Activated T-cell treated with anti-CD3 and anti-CD28 coated beads for 1 hour (primary cell): ENCODE measurements at regions not wholly inside any gene's neighbourhood (a gene's known extent, or its start where the extent isn't known, plus 50 kb on each side); places are given as distances from the start of the nearest gene placed in this dataset.

ENCODE experiments used
- DNase-seq: peaks from one replicate; pipeline ENCODE4 v3.0.0-alpha.2; 2020; ENCODE audit warnings: low read depth

DNA sequence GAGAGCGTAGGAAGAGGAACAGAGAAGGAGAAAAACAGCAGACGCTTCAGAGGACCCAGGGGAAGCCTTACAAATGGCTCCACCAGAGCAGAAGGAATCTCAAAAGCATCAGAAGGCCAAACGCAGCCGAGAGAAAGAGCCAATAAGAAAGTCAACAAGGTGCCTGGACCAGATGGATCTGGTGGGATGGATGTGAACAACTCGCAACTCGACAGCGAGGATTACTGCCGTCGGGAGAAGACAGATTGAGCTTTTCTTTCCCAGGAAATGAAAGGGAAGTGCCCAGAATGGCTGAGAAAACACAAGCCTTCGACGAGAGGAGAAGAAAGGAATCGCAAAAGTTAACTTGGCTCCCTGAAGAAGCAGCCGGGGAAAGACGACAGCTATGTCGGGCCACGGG is 132.8 kb upstream of the MGMT start:
- no peak for DNase-seq

DNA sequence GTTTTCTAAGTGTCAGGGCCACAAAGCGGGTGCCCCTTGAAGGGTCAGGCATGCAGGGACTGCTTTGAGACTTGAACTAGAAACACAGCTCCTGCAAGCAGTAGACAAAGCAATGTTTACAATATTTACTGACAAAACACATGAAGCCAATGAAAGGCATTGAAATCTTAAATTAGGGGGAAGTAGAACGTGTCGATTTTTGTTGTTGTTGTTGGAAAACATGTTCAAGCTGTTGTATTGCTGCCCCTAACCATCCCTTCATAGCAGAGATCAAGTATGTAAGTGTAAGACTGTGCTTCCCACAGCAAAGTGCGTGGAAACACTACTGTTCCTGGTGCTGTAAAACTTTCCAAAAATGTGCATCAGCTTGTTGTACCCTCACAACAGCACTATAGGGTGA is 131.6 kb upstream of the MGMT start:
- no peak for DNase-seq

GRCh38 chr10:129335942-129336341 is 131.1 kb upstream of the MGMT start:
- DNase-seq, result no peak

DNA sequence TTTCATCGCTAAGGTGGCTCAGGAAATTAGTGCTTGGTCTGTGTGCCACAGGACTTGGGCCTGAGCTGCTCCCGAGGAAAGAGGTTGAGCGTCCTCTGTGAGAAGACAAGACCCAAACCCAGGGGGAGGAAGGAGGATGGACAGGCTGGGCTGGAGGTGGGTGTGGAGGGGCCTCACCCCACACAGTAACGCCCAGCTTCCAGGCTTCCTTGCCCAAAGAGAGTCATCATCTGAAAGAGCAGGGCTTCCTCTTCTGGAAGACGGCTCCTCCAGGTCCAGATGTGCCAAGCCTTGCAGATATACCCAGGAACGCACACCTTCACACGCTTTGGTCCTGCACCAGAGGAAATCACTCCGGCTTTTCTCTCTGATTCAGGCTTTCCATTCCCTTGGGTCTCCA is 127.8 kb upstream of the MGMT start:
- no peak for DNase-seq

DNA sequence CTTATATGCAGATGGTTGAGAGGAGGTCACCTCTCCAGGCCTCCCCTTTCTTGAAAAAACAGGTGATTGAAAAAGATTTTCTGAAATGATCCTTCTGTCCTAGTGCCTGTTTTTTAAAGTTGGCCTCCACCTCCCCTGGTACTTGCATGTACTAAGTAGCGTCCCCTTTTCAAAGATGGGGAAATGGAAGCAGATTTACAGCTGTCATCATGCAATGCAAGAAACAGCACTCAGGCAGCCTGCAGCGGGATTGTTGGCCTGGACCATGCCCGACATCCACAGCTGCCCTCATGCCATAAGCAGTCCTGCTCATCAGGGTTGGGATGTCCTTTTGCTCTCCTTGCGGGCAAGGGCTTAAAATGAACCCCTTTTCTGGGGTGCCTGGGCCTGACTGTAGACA is 127.2 kb upstream of the MGMT start:
- no peak for DNase-seq

- DNase-seq, result no peak
Observed at GRCh38 chr10:129341087-129341486, 126.0 kb upstream of the MGMT start.

- no peak for DNase-seq
Observed at GRCh38 chr10:129342385-129342784, 124.7 kb upstream of the MGMT start.

GRCh38 chr10:129343141-129343540 is 123.9 kb upstream of the MGMT start:
- DNase-seq, result no peak

- no peak for DNase-seq
Observed at GRCh38 chr10:129344103-129344502, 122.9 kb upstream of the MGMT start.

DNA sequence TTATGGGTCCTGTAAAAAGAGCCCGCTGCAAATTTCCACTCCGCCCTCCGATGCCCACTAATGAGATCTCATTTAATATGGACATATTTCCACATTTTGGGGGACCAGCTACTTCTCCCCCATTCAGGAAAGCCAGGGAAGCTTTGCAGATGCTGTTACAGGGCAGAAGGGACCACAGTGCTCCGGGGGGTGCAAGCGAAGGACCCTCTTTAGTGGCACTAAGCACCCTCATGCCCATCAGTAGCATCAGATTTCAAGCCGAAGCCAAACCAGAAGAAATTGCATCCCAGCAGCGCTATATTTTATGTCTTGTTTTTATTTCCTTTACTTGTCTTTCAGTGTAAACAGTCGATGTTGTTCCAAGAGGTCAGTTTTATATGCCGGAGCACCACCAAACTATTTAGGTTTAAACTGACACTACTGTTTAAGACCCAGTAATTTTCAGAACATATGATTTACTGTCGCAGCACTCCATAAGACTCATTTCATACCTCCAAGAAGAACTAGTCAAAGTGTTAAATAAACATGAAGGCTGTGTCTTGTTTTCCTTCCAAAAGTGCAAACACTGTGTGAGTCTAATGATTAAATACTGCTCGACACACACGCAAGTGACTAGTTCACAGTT is 122.2 kb upstream of the MGMT start:
- no peak for DNase-seq

GRCh38 chr10:129345763-129346162 is 121.3 kb upstream of the MGMT start:
- no peak for DNase-seq

- no peak for DNase-seq
Observed at GRCh38 chr10:129350690-129351089, 116.4 kb upstream of the MGMT start.

- DNase-seq, result no peak
Observed at GRCh38 chr10:129353101-129353500, 113.9 kb upstream of the MGMT start.

DNA sequence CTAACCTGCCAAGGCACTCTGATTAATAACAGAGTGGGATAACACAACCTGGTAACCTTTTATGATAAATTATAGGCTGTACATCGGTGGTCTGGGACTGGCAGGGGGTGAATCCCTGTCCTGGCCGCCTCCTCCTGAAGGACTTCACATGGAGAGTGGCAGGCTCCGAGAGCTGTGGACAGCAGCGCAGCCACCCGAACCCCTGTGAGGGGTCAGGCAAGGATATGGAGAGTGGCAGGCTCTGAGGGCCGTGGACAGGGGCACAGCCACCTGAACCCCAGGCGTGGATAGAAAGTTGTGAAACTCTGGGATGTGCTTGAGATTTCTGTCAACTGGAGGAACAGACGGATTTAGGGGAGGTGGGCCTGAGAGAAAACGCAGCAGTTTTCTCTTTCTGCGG is 107.0 kb upstream of the MGMT start:
- no peak for DNase-seq

- DNase-seq, result no peak
Observed at GRCh38 chr10:129361676-129362376, 105.2 kb upstream of the MGMT start.

DNA sequence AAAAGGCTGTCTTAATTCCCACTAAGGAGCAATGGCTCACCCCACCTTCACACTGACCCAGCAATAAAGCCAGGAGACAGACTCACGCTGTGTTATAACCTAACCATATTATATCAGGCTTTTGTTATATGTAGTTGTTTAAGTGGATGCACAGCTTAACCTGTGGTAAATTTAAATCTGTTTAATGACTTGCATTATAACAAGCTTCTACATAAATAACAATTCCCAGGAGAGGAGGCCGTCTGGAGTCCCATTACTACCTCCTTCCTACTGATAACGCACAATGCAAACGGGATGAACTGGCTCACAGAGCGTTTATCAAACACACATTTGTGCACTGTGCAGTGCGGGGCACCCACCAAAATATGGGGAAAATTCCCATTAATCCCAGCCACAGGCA is 102.1 kb upstream of the MGMT start:
- DNase-seq, result no peak

DNA sequence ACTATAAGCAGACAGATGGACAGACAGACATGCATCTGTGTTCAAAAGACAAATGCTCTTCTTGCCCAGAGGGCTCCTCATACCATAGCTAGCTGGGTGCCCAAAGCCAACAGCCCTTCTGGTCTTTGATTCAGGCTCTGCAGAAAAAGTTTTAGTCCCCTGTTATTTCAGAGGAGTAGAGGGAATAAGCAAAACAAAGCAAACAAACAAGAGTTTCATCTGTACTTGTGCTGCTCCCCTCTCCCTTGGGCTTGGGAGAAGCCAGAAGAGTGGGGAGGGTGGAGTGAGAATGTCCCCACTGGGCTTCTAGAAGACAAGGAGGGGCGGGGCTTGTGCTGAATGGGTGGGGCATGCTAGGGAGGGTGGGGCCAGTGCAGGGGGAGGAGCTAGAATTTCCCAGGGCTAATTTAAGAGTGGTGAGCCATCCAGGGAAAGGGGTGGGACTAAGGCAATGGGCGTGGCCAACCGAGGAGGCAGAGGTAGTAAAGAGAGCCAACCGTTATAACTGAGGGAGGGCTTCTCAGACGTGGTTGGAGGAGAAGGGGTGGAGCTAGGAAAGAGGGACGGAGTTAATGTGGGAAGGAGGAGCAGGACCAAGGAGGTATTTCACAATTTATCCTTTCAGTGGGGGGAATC is 101.2 kb upstream of the MGMT start:
- no peak for DNase-seq

DNA sequence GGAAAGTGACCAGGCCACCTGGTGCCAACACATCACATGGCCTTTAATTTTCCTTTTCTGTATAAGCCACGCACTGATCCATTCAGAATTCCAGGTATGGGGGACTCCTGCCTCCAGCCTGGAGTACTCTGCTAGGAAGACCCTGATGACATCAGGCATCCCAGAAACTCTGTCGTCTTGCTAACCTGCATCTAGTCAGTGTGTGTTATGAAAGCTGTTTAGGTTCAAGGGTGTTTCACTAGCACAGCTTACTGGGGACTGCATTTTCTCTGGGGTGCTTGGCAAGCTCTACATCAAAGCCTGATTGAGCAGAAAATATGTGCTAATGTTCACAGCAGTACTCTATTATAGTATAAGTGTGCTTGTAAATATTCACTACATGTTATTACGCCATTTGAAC is 100.6 kb upstream of the MGMT start:
- DNase-seq, result no peak

GRCh38 chr10:129369566-129369965 is 97.5 kb upstream of the MGMT start:
- no peak for DNase-seq

DNA sequence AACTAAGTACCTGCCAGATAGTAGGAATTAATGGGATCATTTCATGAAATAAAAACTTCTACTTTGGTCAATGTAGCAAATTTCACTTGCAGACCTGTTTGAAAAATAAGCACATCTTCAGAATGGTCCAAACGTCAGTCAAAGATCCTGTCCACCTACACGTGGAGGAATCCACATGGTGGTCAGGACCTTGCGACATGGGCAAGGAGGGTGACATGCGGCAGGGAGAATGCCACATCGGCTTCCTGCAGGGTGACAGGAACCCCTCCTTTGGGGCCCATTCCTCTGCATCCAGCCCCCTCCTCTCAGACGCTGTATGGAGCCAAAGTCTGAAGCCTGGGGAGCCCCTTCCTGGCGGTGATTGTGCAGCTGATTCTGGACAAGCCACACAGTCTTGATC is 95.5 kb upstream of the MGMT start:
- no peak for DNase-seq

DNA sequence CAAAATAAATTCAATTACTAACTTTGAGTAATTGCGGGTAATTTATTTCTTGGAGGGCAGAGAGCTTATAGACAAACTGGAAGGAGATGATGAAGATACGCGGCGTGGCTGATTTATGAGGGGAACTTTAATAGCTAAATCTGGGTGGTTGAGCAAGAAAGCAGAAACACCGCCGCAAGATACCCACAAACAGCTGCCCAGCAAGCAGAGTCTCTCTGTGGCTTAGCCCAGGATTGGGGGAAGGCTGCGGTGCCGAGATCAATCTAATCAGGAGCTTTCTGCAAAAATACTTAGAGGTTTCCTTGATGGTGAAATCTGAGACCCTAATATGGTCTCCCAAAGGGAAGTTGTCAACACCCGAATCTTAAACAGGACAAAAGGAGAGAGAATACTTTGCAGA is 94.9 kb upstream of the MGMT start:
- no peak for DNase-seq

DNA sequence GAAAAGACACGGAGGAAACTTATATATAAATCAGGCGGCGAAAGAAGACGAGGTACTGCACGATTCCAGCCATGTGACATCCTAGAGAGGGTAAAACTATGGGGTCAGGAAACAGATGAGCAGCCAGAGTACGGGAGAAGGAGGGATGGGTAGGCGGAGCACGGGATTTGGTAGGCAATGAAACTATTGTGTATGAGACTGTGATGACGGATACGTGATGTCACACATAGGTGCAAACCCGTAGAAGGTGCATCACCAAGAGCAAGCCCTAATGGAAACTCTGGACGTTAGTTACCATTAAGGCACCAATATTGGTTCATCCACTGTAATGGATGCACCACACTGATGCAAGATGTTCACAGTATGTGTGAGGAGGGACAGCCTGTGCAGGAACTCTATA is 93.8 kb upstream of the MGMT start:
- DNase-seq, result no peak

DNA sequence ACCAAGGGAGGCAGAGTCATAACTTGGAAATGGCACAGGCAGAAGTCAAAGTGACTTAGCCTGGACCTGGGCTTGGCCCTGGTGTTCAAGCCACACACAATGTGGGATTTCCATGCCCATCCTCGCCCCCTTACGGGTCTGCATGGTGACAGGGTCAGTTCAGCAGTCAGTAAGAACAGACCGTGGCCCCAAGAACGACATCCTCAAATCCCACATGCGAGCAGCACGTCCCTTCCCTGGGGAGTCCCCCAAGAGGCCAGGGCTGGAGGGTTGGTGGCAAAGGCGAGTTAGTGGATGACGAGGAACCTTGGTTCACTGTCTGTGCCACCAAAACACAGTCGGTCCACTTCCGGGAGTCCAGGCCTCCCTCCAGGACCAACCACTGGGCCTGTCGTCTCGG is 93.3 kb upstream of the MGMT start:
- DNase-seq, result no peak

DNA sequence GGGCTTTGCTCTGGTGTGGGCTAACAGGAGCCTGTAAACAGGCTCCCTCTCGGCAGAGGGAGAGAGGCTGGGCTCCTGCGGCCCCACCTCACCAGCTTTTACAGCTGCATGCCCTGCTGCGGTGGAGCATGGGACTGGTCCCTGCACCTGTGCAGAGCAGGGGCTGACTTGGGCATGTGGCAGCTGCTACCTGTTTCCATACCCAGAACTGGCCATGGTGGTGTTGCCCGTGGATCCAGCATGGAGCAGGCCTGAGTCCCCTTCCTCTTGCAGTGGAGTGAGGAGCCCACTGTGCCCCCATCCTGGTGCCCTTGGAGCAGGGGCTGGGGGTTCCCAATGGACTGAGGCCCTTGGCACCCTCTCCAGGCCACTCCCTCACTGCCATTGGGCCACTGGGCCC is 91.9 kb upstream of the MGMT start:
- DNase-seq, result no peak
